ENCODE measurements at regions not wholly inside any gene's neighbourhood (a gene's known extent, or its start where the extent isn't known, plus 50 kb on each side); places are given as distances from the start of the nearest gene placed in this dataset.

DNA sequence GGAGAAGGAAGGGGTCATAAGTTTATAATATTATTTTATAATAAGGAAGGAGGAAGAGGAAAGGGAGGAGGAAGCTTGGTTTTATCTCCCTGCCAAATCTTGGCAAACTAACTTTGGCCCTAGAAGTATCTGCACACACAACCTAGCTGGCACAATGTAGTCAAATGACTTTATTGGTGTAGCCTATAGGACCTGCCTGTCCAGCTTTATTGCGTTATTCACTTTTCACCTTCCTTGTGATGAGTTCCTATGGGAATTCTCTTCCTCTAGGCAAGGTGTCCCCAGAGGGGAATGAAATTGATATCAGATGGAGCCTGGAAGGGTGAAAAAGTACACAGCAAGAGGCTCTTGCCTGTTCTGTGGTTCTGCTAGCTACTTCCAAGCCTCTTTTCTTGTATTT is 111.2 kb upstream of the SLC25A36 start:
- no peaks in the 10 kb centered on the region for H3K9me2 ChIP-seq (replicated peaks; ENCODE audit: control insufficient read depth, low read length)
- no peaks in the 10 kb centered on the region for H4K20me1 ChIP-seq (ENCODE audit: control insufficient read depth, insufficient read depth, low read depth, low read length)

DNA sequence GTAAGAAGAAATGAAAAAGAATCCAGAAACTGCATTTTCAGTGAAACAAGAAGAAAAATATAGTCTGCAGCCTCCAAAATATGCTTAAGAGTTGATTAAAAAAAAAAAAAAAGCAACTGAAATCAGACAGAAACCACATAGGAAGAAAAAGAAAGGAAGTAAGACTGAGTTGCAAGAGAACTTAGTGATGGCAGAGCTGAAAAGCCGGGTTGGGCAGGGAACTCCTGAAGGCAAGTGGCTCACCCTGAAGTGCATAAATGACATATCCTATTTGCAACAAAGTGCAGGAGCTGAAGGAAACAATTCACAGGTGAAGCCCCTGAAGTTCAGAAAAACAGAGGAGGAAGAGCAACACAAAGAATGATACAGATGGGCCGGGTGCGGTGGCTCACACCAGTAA is 108.8 kb upstream of the SLC25A36 start:
- no peak overlapping the region for H3K4me3 ChIP-seq (ENCODE audit: low read length)
- no peaks in the 10 kb centered on the region for H3K9me3 ChIP-seq (ENCODE audit: control insufficient read depth, insufficient read depth, low read length)
- peak overlapping the region; percentile 20 for H3K27ac ChIP-seq (ENCODE audit: low read depth, low read length)
- H3K4me1 ChIP-seq (ENCODE audit: control insufficient read depth, low read length): peaks cover 13% of the 10 kb centered on the region
- H3K4me2 ChIP-seq (ENCODE audit: low read length): peak overlapping the region; percentile 43
- no peaks in the 10 kb centered on the region for H3K36me3 ChIP-seq (ENCODE audit: control insufficient read depth, low read length)
- TF ChIP-seq, protein P1, sequence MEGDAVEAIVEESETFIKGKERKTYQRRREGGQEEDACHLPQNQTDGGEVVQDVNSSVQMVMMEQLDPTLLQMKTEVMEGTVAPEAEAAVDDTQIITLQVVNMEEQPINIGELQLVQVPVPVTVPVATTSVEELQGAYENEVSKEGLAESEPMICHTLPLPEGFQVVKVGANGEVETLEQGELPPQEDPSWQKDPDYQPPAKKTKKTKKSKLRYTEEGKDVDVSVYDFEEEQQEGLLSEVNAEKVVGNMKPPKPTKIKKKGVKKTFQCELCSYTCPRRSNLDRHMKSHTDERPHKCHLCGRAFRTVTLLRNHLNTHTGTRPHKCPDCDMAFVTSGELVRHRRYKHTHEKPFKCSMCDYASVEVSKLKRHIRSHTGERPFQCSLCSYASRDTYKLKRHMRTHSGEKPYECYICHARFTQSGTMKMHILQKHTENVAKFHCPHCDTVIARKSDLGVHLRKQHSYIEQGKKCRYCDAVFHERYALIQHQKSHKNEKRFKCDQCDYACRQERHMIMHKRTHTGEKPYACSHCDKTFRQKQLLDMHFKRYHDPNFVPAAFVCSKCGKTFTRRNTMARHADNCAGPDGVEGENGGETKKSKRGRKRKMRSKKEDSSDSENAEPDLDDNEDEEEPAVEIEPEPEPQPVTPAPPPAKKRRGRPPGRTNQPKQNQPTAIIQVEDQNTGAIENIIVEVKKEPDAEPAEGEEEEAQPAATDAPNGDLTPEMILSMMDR (IDR thresholded peaks at IDR 0.05; ENCODE audit: low read depth, low read length, poor library complexity, severe bottlenecking): no peak
- no peak for TF ChIP-seq EZH2phosphoT487 (IDR thresholded peaks at IDR 0.05; ENCODE audit: borderline replicate concordance, low read length)
- no peaks in the 10 kb centered on the region for H3K9me2 ChIP-seq (replicated peaks; ENCODE audit: control insufficient read depth, low read length)
- H3K27me3 ChIP-seq (ENCODE audit: control insufficient read depth, low read length): no peaks in the 10 kb centered on the region
- no peaks in the 10 kb centered on the region for H3K79me2 ChIP-seq (ENCODE audit: control insufficient read depth, low read length)
- H4K20me1 ChIP-seq (ENCODE audit: control insufficient read depth, insufficient read depth, low read depth, low read length): no peaks in the 10 kb centered on the region
- no peaks in the 10 kb centered on the region for H3F3A ChIP-seq (ENCODE audit: control insufficient read depth, insufficient read depth)

More for the DNA sequence above, 111.2 kb upstream of the SLC25A36 start:
- Histone ChIP-seq H3K27ac (ENCODE audit: low read depth, low read length) (no peak overlapping the region), H3K4me1 (ENCODE audit: control insufficient read depth, low read length) (peaks cover 13% of the 10 kb centered on the region), H3K9me3 (ENCODE audit: control insufficient read depth, insufficient read depth, low read length) (no peaks in the 10 kb centered on the region), H3K36me3 (ENCODE audit: control insufficient read depth, low read length) (no peaks in the 10 kb centered on the region), H3K4me3 (ENCODE audit: low read length) (no peak overlapping the region), H3F3A (ENCODE audit: control insufficient read depth, insufficient read depth) (no peaks in the 10 kb centered on the region), H3K79me2 (ENCODE audit: control insufficient read depth, low read length) (no peaks in the 10 kb centered on the region), H3K4me2 (ENCODE audit: low read length) (no peak overlapping the region), H3K27me3 (ENCODE audit: control insufficient read depth, low read length) (no peaks in the 10 kb centered on the region)
- no peak for TF ChIP-seq EZH2phosphoT487 (IDR thresholded peaks at IDR 0.05; ENCODE audit: borderline replicate concordance, low read length)
- TF ChIP-seq, protein P1 (IDR thresholded peaks at IDR 0.05; ENCODE audit: low read depth, low read length, poor library complexity, severe bottlenecking): no peak

DNA sequence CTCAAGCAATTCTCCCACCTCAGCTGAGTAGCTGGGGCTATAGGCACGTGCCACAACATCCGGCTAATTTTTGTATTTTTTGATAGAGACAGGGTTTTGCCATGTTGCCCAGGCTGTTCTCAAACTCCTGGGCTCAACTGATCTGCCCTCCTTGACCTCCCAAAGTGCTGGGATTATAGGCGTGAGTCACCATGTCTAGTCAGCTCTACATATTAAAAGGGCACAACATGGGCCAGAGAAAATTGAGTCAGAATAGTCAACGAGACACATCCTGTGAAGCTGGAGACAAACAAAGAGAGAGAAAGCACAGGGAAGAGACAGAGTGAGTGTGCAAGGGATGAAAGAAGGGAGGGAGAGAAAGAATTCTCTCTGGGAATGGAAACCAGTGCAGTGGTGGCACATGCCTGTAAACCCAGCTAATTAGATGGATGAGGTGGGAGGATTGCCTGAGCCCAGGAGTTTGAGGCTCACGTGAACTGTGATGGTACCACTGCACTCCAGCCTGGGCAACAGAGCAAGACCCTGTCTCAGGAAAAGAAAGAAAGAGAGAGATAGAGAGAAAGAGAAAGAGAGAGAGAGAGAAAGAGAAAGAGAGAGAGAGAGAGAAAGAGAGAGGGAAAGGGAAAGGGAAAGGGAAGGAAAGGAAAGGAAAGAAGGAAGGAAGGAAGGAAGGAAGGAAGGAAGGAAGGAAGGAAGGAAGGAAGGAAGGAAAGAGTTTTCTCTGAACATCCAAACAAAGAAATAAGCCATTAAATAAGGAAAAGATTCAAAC is 107.2 kb upstream of the SLC25A36 start:
- Histone ChIP-seq H3K4me3 (ENCODE audit: low read length) (no peak overlapping the region), H3K9me3 (ENCODE audit: control insufficient read depth, insufficient read depth, low read length) (no peaks in the 10 kb centered on the region), H4K20me1 (ENCODE audit: control insufficient read depth, insufficient read depth, low read depth, low read length) (no peaks in the 10 kb centered on the region), H3K4me1 (ENCODE audit: control insufficient read depth, low read length) (peaks cover 13% of the 10 kb centered on the region), H3K9me2 (replicated peaks; ENCODE audit: control insufficient read depth, low read length) (no peaks in the 10 kb centered on the region), H3K27ac (ENCODE audit: low read depth, low read length) (no peak overlapping the region), H3F3A (ENCODE audit: control insufficient read depth, insufficient read depth) (no peaks in the 10 kb centered on the region), H3K27me3 (ENCODE audit: control insufficient read depth, low read length) (no peaks in the 10 kb centered on the region), H3K79me2 (ENCODE audit: control insufficient read depth, low read length) (no peaks in the 10 kb centered on the region), H3K36me3 (ENCODE audit: control insufficient read depth, low read length) (no peaks in the 10 kb centered on the region), H3K4me2 (ENCODE audit: low read length) (no peak overlapping the region)
- no peak for TF ChIP-seq EZH2phosphoT487 (IDR thresholded peaks at IDR 0.05; ENCODE audit: borderline replicate concordance, low read length)
- TF ChIP-seq, protein P1 (IDR thresholded peaks at IDR 0.05; ENCODE audit: low read depth, low read length, poor library complexity, severe bottlenecking): no peak

Data from DOHH2 (cell line).